H1 (cell line): ENCODE measurements at regions not wholly inside any gene's neighbourhood (a gene's known extent, or its start where the extent isn't known, plus 50 kb on each side); places are given as distances from the start of the nearest gene placed in this dataset.

Experiments used
- CBX5 ChIP-seq: fragments of 300-800, 300-1000 bp; sonication (generic); IDR thresholded peaks from 2 replicates; pipeline ENCODE4 v1.7.1; 2016; ENCODE audit warnings: antibody characterized with exemption, low read length, low read depth
- CTCF ChIP-seq, 3 experiments: IDR thresholded peaks; 1 replicate in 2 of 3; 2 replicates in 1 of 3; pipeline versions ENCODE4 v1.5.1 to v1.6.1; 2011; ENCODE audit warnings: low read length in 3 of 3, mild to moderate bottlenecking in 3 of 3, inconsistent platforms in 2 of 3, low read depth in 1 of 3, moderate library complexity in 1 of 3; ENCODE audit not compliant: insufficient read depth in 1 of 3; ENCODE audit errors: control extremely low read depth in 1 of 3
- JUN ChIP-seq: IDR thresholded peaks from 2 replicates; pipeline ENCODE4 v1.6.1; 2011; ENCODE audit warnings: low read depth, mild to moderate bottlenecking, improper control_type of control experiment, low read length
- POLR2AphosphoS5 ChIP-seq: IDR thresholded peaks from 2 replicates; pipeline ENCODE4 v1.6.1; 2011; ENCODE audit warnings: low read depth, low read length
- RBBP5 ChIP-seq: IDR thresholded peaks from 2 replicates; pipeline ENCODE4 v1.7.1; 2012; ENCODE audit warnings: low read depth, mild to moderate bottlenecking, inconsistent platforms, low read length, moderate library complexity, borderline replicate concordance
- SP4 ChIP-seq: IDR thresholded peaks from 2 replicates; pipeline ENCODE4 v1.6.1; 2012; ENCODE audit warnings: low read length, inconsistent platforms

- TF ChIP-seq CBX5, result no peak
- no peak for TF ChIP-seq CTCF (IDR thresholded peaks at IDR 0.05; ENCODE audit: control extremely low read depth in 1 of 3, insufficient read depth in 1 of 3, low read depth in 1 of 3, low read length in 3 of 3)
- TF ChIP-seq JUN, result no peak
- no peak for TF ChIP-seq SP4
- no peak for TF ChIP-seq POLR2AphosphoS5
- no peak for TF ChIP-seq RBBP5
Observed at GRCh38 chr12:91561958-91562325, 379.3 kb upstream of the DCN start.
